Islet of Langerhans (tissue), 1 donor: ENCODE measurements at regions not wholly inside any gene's neighbourhood (a gene's known extent, or its start where the extent isn't known, plus 50 kb on each side); places are given as distances from the start of the nearest gene placed in this dataset.
"Not testable (repeated sequence)": the region's sequence is repeated elsewhere in the genome, so short reads cannot be mapped to it uniquely, and the experiment has no call there.

Experiments
- FAIRE-seq: peaks from one replicate; lab custom pipeline; 2011; peaks lifted over from hg19 to GRCh38; lab: Jason Lieb, UNC

DNA sequence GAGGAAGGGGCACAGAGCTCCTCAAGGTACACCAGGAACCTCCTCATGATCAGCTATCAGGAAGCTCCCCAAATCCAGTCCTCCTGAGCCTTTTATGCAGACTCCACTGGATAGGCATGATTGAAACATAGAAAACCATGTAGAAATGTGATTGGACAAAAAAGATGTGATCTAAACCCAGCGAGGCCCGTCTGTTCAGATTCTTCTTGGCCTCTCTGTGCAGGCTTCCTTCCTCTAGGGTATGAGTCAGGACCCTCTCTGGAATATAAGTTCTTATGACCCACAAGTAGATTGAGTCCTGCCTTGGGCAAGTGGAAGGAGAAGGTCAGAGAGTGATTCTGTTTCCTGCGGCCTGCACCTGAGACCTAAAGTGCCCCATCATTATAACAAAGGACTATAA is 166.3 kb downstream of the PHLDA1 start:
- FAIRE-seq, result no peak

DNA sequence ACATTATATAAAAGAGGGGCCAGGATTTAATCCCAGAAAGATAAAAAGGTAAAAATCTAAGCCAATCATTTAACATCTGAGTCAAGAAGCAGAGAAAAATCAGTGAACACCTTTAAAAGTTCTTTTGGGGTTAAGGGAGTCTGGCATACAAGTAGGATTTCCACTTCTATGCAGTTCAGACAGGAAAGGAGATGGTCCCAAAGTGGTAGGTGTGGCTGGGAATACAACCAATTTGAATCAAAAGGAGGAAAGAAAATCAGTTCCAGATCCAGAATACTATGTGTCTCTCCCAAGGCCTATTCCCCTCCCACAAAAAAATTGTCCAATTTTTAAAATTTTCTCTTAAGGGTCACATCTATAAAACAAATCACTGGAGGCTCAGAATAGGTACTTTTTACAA is 167.4 kb downstream of the PHLDA1 start:
- FAIRE-seq, result no peak

DNA sequence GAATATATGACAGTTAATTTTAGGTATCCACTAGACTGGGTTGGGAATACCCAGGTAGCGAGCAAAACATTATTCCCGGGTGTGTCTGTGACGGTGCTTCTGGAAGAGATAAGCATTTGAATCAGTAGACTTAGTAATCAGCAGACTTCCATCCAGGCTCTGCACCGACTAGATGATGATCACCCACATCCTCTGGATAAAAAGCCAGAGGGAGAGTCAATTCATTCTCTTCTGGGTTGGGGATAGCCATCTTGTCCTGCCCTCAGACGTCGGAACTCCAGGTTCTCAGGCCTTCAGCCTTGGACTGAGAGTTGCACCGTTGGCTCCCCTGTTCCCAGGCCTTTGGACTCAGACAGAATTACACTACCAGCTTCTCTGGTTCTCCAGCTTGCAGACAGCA is 168.0 kb downstream of the PHLDA1 start:
- FAIRE-seq, result no peak

DNA sequence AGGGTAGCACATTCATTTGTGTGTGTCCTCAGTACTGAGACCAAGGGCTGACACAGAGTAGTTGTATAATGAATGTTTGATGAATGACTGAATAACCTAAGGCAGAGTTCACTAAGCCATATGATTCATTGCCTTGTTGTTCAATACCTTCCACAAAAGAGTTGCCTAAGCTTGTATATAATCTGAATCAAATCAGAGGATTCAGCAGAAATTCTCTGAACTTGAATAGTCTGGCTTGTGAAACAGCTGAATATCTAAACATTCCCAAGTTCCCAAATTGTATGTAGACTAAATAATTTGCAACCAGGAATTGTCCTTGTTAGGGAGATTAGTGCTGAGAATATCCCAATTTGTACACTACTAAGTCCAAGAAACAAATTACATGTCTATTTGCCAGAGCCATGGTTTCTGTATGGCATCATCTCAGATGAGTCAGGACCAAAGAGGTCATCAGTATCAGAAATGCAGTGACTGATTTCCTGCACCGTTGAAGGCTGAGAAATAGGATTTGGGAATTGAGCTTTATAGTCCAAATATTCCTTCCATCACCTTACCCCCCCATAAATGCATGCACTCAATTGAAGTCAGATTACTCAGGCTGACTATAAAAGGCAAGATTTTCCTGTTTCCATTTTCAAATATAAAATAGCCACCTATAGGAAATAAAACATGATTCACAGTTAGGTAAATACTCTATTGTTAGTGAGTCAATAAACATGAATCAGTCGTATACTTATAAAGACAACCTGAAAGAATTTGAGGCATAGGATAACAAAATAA is 168.7 kb downstream of the PHLDA1 start:
- no peak for FAIRE-seq

DNA sequence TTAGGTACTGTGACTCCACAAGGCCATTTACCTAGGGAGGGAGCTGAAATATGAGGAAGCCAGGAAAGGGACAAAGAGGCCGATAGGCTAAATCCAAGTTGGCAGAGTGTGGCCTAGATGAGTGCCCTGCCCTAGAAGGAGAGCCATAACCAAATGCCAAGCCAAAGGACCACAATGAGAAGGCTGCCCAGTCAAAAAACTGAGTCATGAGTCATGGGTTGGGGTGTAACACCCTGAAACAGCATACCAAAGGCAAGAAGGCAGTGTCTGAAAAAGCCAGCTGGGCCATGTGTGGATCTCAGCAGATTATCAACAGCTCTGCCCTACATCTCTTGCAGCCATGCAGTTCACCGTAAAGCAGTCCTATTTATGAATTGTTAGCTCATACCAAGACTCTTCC is 171.7 kb downstream of the PHLDA1 start:
- no peak for FAIRE-seq

DNA sequence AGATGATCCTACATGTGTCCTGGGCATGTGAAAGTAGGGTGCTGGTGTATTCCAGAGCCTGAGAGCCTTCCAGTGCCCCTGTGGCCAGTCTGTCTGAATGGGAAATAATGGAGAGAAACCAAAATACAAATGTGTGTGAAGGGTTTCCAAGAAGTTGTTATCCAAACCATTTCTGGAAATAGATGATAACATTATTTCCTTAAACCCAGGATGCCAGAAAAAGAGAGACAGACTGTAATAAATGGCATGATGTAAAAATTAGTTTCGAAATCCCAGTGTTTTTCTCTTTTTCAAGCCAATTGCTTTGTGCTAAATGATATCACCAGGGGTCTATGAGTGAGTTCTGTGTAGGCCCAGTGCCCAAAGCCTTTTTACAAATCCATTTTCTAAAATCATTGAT is 175.3 kb downstream of the PHLDA1 start:
- FAIRE-seq, result no peak

DNA sequence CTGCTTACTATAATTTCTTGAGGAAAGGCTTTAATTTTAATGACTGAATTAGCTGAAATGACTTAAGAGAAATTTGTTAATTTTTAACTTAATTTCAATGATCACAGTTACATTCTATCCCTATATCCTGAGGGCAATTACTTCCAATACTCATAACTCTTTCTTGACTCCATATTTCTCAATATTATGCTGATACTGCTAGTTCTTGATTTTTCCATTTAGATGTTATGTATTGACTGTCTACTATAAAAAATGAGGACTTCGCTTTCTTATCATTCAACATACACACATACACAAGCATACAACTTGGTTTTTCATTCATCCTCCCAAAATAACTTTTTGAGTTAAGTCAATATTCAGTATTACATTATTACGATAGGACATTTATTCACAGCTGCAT is 176.2 kb downstream of the PHLDA1 start:
- FAIRE-seq, result no peak

DNA sequence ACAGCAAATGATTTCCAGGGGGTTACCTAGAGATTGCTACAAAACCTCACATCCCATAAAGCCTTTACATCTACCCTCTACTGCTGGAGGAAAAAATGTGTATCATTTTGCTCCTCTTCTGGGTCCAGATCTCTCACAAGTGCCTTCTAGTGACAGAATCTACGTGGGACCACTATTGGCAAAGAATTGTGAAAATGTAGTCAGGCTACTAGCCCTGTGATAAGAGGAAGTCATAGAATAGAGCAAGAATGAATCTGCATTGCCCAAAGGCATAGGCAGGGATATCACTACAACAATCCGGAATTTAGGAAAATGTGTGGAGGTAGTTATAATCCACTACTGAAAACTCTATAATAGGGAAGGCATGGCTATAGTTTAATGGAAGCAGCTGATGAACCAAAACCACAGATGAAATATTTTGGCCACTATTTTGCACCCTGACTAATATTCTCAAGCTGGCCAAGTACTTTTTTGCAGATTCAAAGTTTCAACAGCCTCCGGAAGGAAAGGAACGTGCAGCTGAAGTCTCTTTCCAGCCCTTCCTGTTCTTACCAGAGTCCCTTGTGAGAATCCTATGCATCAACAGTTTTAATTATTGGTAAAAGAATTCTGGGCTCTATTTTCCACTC is 176.8 kb downstream of the PHLDA1 start:
- no peak for FAIRE-seq

DNA sequence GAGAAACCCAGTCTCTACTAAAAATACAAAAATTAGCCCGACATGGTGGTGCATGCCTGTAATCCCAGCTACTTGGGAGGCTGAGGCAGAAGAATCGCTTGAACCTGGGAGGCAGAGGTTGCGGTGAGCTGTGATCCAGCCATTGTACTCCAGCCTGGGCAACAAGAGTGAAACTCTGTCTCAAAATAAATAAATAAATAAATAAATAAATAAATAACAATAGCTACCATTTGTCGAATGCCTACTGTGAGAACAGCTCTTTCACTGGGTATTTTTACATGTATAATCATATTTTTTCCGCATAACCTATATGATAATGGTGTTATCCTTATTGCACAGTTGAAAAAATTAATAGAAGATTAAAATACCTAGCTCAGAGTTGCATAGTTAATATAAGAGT is 177.4 kb downstream of the PHLDA1 start:
- not testable (repeated sequence) for FAIRE-seq

DNA sequence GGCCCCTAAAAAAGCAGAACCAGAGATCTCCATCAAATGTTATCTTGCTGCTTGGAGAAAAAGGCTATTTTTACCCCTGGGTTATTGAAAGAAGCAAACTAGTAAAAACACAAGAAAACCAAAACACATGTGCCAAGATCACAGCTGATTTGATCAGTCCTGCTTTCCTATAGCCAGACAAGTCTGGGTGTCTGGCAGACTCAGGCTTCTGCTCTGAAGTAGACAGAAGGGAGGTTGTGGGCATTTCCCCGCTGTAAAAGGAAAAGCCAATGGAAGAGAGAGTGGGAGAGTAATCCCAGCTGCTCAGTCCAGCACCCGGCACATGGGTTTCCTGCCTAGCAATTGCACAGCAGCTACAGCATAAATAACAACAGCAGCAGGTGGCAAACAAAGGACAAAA is 177.9 kb downstream of the PHLDA1 start:
- FAIRE-seq, result no peak

DNA sequence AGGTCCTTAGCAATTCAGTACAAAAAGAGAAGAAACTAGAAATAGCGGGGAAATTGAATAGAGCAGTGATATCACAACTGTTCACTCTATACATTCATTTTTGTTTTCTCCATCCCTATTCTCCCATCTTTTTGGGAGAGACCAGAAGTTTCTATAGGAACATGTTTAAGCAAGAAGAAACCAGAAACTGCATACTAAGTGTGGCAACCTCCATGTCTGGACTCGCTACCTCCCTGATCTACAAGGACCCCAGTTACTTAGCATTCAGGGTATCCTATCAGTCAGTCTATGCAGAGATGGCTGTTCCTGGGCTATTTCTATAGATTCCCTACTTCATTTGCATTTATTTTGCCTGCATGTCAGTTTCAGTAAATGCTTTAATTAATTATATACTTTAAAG is 178.6 kb downstream of the PHLDA1 start:
- no peak for FAIRE-seq

DNA sequence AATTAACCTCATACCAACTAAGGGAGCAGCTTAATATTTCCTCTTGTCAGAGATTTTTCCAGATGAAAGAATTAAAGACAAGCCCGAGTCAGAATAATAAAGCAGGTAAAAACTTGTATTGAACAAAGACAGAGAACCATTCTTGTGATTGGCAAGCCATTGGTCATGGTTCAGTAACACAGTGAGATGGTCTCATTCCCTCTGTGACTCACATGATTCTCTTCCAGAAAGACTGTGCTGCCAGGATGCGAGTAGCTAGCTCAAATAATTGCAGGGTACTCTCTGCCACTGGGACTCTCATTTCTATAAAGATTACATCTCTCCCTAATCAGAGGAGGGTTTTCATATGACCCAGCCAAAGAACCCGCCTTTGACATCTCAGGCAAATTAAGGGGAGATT is 179.4 kb downstream of the PHLDA1 start:
- no peak for FAIRE-seq

DNA sequence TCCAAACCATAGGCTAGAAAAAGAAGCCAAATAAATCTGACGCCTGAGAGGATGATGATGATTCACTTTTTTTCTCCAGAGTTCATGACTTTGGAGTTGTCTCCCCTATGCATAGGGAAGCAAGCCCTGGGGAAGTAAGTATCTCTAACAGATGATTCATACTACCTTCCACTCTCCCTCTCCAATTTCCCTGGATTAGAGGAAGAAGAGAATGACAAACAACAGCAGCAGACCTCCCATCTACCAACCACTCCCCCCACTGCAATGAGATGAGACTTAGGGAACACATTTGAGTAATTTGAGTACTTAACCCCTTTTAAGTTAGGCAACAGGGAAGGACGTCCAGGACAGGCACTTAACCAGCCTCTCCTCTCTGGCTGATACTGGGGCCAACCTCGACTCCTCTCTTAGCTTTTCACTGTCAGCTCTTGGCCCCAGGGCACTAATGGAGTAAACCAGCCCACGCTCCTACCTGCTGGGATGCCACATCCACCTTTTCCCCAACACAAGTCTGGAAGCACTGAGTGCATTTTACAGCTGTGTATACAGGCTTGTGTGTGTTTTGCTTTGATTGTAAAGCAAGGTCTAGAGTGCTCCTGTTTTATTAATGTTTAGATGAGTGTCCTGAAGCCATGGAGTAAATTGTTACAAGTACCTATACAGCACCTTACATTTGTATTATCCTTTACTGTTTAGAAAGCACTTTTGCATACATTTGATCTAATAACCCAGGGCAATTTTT is 180.7 kb downstream of the PHLDA1 start:
- no peak for FAIRE-seq

DNA sequence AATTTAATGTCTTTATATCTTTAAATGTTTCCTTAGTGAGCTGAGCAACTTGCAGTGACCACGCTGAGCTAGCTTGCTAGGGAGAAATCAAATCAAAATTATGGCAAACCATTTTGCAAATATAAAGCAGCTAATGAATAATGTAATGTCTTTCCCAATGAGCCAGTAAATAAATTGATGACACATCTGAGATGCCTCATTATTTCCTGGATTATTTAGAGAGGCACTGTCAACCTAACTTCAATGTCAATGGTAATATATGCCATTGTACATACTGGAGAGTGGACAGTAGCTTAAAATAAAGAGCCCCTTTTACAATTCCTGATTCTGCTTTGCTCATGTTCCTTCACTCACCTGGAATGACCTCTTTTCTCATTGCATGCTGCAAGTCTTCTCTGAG is 182.6 kb downstream of the PHLDA1 start:
- FAIRE-seq, result no peak

DNA sequence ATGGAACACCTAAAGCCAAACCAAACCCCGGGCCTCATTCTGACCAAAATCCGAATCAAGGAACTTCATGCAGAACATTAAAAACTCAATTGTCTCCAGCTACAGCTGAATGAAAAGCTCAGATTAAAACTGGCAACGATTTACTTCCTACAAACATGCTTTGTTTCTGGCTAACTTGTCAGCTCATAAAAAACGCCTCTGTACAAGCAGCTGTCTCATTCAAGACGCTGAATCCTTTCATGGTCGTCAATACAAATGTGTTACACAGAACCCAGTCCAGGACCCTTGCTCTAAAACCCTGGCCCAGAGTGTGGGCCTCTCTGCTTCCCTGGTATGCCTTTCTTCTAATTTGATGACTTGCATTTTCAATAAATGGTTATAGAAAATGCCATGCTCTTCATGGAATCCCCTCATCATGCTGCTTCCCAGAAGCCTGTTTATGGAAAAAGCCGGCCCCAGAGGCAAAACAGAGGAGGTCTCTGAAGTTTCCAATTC is 183.1 kb downstream of the PHLDA1 start:
- no peak for FAIRE-seq

DNA sequence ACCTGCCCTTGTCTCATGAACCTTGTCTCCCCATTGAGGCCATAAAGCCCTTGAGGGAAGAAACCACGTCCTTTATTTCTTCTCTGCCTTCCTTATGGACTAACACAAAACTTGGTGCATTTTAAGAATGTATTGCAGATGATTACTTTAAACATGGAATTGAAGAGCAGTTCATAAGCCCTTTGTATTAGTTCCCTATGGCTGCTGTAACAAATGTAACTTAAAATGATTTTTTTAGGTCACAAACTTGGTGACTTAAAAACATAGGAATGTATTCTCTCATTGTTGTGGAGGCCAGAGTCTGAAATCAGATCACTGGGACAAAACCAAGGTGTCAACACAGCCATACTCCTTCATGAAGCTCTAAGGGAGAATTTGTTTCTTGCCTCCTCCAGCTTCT is 185.5 kb downstream of the PHLDA1 start:
- no peak for FAIRE-seq

DNA sequence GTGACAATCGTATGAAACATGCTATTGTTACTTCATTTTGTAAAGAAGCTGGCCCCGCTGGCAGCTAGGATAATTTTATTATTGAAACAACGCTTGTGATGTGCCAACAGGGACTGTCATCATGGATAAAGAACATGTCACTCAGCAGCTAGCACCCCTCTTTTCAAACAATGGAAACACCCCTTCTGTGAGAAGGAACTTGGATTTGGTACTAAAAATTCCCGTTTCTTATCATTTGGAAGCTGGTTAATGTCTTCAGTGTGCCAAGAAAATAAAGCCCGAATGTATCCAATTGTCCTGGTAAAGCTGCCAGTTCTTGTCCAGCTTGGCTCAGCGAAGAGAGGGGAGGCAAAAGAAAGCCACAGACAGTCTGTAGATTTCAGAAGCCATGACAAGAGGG is 186.6 kb downstream of the PHLDA1 start:
- no peak for FAIRE-seq

DNA sequence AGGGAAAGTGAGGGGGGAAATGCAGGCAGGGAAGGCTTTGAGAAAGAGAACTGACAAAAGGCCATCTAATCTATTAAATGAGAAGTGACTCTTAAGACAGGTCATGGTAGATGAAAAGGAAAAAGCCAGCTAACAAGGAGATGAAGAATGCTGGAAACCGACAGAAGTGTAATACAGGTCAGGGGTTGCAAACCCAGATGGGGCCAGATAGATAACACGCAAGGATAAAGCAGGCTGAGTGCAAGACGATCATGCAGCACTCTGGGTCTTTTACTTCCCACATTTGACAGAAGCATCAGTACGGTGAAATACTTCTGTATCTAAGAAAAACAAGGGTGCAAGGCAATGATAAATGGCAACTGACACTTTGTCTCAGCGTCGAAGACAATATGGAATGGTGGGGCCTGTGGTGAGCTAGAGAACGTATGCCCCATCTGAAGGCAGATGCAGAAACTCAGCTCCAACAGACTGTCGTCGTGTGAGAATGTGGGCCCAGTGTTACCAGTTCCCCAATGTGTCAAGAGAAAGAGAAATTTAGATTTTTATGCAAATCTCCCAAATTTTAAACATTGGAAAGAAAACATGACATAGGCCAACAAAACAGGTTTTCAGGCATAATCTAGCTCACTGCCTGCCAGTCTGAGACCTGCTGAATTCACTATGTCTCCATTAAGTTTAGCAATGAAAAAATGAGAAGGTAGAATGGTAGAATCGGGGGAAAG is 187.4 kb downstream of the PHLDA1 start:
- FAIRE-seq, result no peak

DNA sequence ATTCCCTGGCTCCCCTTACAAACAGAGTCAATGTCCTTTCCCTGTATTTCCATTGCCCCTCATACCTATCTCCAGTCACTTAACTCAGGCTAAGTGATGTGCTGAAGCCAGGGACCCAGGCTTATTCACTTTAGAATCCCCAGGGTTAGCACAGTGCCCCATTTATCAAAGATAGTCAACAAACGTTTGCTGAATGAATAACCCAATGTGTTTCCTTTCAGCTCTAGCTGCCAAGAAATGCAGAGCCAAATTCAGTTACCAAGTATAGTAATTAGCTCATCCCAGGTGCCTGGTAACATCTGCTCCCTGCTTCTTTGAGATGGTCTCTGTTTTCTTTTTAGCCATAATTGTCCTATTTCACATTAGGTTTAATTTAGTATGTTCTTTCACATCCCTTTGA is 189.5 kb downstream of the PHLDA1 start:
- no peak for FAIRE-seq

DNA sequence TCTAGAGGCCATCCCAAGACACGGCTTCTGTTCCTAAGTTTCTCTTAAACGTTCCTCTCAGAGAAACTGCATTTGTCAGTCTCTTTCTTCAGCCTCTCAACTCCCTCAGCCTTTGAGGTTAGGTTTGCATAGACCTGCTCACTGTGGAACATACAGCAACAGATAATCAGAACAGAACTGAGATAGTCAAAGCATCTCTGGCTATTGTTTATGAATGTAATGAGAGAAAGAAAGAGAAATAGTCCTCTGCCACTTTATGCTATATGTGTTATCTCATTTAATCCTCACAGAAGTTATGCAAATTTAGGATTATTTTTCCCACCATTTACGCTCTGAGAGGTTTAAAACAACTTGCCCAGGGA is 190.6 kb downstream of the PHLDA1 start:
- no peak for FAIRE-seq

DNA sequence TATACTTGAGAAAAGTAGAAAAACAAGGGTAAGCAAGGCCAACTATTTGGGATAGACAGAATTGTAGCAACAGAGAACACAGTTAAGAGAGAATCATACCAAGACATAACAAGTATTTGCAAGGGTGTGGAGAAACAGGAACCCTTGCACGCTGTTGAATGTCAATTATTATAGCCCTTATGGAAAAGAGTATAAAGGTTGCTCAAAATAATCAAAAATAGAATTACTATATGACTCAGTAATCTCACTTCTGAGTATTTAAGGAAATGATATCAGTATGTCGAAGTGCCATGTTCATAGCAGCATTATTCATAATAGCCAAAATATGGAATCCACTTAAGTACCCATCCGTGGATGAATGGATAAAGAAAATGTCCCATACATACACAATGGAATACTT is 193.3 kb downstream of the PHLDA1 start:
- FAIRE-seq, result no peak

DNA sequence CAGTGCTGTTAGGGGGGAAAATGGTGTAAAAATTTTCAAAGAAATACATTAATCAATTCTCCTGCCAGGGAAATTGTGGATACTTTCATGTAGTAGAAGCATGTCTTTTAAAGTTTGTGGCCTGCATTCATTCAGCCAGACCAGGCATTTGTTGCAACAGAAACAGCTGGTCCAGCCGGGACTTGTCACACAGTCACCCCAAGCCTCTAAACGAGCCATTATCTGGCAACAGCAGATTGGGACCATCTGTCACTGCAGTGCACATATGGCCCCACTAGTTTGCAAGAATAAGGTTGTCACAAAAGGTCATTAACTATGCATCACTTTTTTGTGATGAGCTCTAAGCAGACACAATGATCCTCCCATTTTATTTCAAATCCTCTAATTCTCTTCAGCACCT is 193.9 kb downstream of the PHLDA1 start:
- no peak for FAIRE-seq

DNA sequence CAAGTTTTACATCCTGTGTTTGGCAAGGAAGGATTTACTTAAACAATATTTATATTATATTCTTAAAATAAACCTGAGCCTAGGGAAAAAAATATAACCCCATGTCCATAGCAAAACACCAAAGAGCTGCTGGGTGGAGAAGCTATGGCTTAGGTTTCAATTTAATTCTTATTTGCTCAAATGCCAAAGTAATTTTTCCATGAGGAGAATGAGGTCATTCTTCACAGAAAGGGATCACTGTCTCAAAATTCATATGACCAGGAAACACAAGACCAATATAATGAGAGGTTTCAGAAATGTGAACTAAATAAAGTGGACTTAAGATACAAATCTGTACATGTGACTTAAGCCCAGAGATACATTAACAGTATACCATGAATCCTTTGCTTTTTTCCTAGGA is 195.0 kb downstream of the PHLDA1 start:
- FAIRE-seq, result peak; percentile 72
